PFSK-1 (cell line): ENCODE measurements at regions not wholly inside any gene's neighbourhood (a gene's known extent, or its start where the extent isn't known, plus 50 kb on each side); places are given as distances from the start of the nearest gene placed in this dataset.

Source experiments
- FOXP2 ChIP-seq: optimal IDR thresholded peaks from 2 replicates; pipeline ENCODE3; 2011; ENCODE audit warnings: borderline replicate concordance, control low read depth, inconsistent platforms; ENCODE audit not compliant: insufficient read depth; ENCODE audit errors: extremely low read length, extremely low read depth
- POLR2AphosphoS5 ChIP-seq: IDR thresholded peaks from 2 replicates; pipeline ENCODE4 v1.6.1; 2012; ENCODE audit warnings: low read depth, mild to moderate bottlenecking, control low read depth, low read length, moderate library complexity
- REST ChIP-seq, 2 experiments: IDR thresholded peaks; 2 replicates each; pipeline versions ENCODE4 v1.6.1 to v1.8.0; 2011 to 2012; ENCODE audit warnings: low read depth in 2 of 2, low read length in 2 of 2, control low read depth in 1 of 2, inconsistent platforms in 1 of 2, mild to moderate bottlenecking in 1 of 2, moderate library complexity in 1 of 2; ENCODE audit not compliant: insufficient read depth in 1 of 2
- SIN3A ChIP-seq: IDR thresholded peaks from 2 replicates; pipeline ENCODE4 v1.6.1; 2012; ENCODE audit warnings: mild to moderate bottlenecking, low read length, moderate library complexity, borderline replicate concordance; ENCODE audit not compliant: insufficient read depth
- TAF1 ChIP-seq: IDR thresholded peaks from 2 replicates; pipeline ENCODE4 v1.6.1; 2012; ENCODE audit warnings: low read length, control low read depth, borderline replicate concordance; ENCODE audit not compliant: insufficient read depth

DNA sequence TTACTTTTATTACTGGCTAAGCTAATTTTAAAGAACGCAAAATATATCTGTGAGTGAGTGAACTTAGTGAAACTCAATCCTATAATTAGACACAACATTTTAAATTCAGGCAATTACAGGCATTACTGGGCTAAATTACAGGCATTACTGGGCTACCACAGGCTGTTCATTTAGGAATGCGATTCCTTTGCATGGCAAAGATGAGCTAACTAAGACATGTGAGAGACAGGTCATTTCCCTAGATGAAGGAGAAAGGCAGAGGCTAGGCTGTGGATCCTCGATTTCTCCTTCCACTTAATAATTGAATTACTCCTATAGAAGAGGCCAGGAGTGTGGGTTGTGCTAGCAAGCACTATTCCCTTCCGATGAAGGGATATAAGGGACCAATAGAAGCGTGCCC, 429.4 kb upstream of the LMO3 start:
- no peak for TF ChIP-seq REST (IDR thresholded peaks at IDR 0.05; ENCODE audit: insufficient read depth in 1 of 2, low read depth in 2 of 2, low read length in 2 of 2)
- TF ChIP-seq POLR2AphosphoS5: no peak
- no peak for TF ChIP-seq SIN3A
- no peak for TF ChIP-seq FOXP2
- no peak for TF ChIP-seq TAF1

GRCh38 chr12:17030338-17030737, 424.4 kb upstream of the LMO3 start:
- TF ChIP-seq TAF1 (no peak), SIN3A (no peak), REST (IDR thresholded peaks at IDR 0.05; ENCODE audit: insufficient read depth in 1 of 2, low read depth in 2 of 2, low read length in 2 of 2) (no peak), FOXP2 (no peak), POLR2AphosphoS5 (no peak)

DNA sequence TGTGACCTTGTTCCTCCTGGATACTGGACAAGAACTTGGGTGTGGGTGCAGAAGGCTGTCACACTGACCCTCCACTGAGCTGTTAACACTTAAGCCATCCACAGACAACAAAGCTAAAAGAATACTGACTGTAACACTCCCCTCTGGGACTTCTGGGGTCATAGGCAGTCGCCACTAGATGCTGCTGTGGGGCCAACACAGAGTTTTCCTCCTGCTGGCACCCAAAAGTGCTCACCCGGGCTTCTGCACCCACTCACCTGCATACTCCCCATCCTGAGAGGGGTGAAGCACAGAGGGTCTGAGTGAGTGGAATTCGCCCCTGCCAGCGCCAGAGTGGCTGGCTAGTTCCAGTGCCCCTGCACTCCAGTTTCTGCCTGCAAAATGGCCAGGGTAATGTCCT, 422.4 kb upstream of the LMO3 start:
- TF ChIP-seq TAF1 (no peak), FOXP2 (no peak), SIN3A (no peak), POLR2AphosphoS5 (no peak), REST (IDR thresholded peaks at IDR 0.05; ENCODE audit: insufficient read depth in 1 of 2, low read depth in 2 of 2, low read length in 2 of 2) (no peak)

GRCh38 chr12:17020765-17021164, 414.8 kb upstream of the LMO3 start:
- TF ChIP-seq REST (IDR thresholded peaks at IDR 0.05; ENCODE audit: insufficient read depth in 1 of 2, low read depth in 2 of 2, low read length in 2 of 2): no peak
- no peak for TF ChIP-seq SIN3A
- no peak for TF ChIP-seq POLR2AphosphoS5
- TF ChIP-seq FOXP2: no peak
- TF ChIP-seq TAF1: no peak

DNA sequence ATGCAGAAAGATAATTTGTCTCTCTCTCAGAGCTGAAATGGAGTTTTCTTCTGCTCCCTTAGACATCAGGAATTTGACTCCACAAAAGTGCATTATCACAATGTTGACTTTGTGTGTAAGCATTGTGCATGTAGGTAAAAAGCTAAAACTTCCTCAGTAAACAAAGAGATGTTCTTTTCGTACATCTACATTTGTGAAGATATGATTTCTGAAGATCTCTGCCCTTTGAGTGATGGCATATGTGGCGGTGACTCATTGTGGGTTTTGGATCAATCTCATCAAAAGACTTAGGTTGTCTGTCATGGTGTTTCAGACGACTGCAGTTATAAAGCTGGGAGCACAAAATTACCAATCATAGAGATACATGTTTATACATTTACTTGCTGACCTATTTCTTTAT, 411.4 kb upstream of the LMO3 start:
- TF ChIP-seq TAF1 (no peak), FOXP2 (no peak), REST (IDR thresholded peaks at IDR 0.05; ENCODE audit: insufficient read depth in 1 of 2, low read depth in 2 of 2, low read length in 2 of 2) (no peak), SIN3A (no peak), POLR2AphosphoS5 (no peak)
